ENCODE measurements at regions not wholly inside any gene's neighbourhood (a gene's known extent, or its start where the extent isn't known, plus 50 kb on each side); places are given as distances from the start of the nearest gene placed in this dataset.

DNA sequence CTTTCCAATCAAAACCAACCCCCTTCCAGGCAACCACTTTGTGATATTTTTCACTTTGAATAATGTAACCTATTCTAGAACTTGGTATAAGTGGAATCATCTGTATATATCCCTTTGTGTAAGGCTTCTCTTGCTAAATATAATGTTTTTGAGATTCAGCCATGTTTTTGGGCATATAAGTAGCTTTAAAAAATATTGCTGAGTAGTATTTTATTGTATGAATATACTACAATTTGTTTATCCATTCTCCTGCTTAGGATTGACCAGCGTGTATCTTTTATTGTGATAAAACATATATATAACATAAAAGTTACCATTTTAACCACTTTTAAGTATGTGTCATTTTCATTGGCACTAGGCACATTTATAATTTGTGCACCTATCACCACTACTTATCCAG is 79.8 kb upstream of the GPR139 start:
- H4K20me1 ChIP-seq (ENCODE audit: insufficient read depth, poor library complexity, severe bottlenecking): no peaks in the 10 kb centered on the region
- DNase-seq (ENCODE audit: low spot score): no peak
- no peaks in the 10 kb centered on the region for H3K79me2 ChIP-seq
- 83% methylated on average over 1 of the region's 1 CpG for WGBS (ENCODE audit: low lambda C conversion rate, missing lambda C conversion rate)
- no peak overlapping the region for H3K27ac ChIP-seq
- TF ChIP-seq, protein P1, sequence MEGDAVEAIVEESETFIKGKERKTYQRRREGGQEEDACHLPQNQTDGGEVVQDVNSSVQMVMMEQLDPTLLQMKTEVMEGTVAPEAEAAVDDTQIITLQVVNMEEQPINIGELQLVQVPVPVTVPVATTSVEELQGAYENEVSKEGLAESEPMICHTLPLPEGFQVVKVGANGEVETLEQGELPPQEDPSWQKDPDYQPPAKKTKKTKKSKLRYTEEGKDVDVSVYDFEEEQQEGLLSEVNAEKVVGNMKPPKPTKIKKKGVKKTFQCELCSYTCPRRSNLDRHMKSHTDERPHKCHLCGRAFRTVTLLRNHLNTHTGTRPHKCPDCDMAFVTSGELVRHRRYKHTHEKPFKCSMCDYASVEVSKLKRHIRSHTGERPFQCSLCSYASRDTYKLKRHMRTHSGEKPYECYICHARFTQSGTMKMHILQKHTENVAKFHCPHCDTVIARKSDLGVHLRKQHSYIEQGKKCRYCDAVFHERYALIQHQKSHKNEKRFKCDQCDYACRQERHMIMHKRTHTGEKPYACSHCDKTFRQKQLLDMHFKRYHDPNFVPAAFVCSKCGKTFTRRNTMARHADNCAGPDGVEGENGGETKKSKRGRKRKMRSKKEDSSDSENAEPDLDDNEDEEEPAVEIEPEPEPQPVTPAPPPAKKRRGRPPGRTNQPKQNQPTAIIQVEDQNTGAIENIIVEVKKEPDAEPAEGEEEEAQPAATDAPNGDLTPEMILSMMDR (IDR thresholded peaks at IDR 0.05; ENCODE audit: poor library complexity): no peak
- TF ChIP-seq EZH2phosphoT487 (IDR thresholded peaks at IDR 0.05; ENCODE audit: low read depth, severe bottlenecking, unreplicated experiment) (no peak), EZH2 (IDR thresholded peaks at IDR 0.05; ENCODE audit: borderline replicate concordance) (no peak)
- no peak overlapping the region for H3K4me3 ChIP-seq
- no peaks in the 10 kb centered on the region for H3K36me3 ChIP-seq (replicated peaks; ENCODE audit: insufficient read depth, low read depth)
- no peak overlapping the region for H3K4me2 ChIP-seq
- no peaks in the 10 kb centered on the region for H3K4me1 ChIP-seq (ENCODE audit: insufficient read depth)
- no peaks in the 10 kb centered on the region for H3K27me3 ChIP-seq
- H2AFZ ChIP-seq: no peak overlapping the region
- H3K9me2 ChIP-seq (replicated peaks; ENCODE audit: insufficient read depth): no peaks in the 10 kb centered on the region
- no peaks in the 10 kb centered on the region for H3K9me3 ChIP-seq (ENCODE audit: low read depth)

DNA sequence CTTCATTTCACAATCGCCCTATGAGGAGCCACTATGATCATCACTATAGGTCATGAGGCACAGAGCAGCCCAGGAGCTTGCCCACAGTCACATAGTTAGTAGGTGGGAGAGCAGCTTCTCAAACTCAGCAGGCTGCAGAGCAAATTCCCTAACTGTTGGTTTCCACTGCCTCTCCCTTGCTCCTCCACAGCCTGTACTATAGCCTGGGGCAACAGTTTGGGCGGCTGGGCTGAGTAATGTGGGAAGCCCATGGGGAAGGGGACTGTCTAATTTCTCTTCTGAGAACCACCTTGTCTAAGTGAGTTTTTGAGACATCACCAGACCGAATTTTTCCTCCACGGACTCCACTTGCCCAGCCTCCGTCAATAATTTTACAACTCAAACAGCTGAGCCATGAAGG is 73.4 kb upstream of the GPR139 start:
- Histone ChIP-seq H3K79me2 (no peaks in the 10 kb centered on the region), H3K9me3 (ENCODE audit: low read depth) (no peaks in the 10 kb centered on the region), H3K27me3 (peaks cover 5% of the 10 kb centered on the region), H3K4me3 (no peak overlapping the region), H3K4me1 (ENCODE audit: insufficient read depth) (no peaks in the 10 kb centered on the region), H3K4me2 (no peak overlapping the region), H2AFZ (no peak overlapping the region), H3K9me2 (replicated peaks; ENCODE audit: insufficient read depth) (no peaks in the 10 kb centered on the region), H4K20me1 (ENCODE audit: insufficient read depth, poor library complexity, severe bottlenecking) (no peaks in the 10 kb centered on the region), H3K36me3 (replicated peaks; ENCODE audit: insufficient read depth, low read depth) (no peaks in the 10 kb centered on the region), H3K27ac (no peak overlapping the region)
- TF ChIP-seq, protein P1 (IDR thresholded peaks at IDR 0.05; ENCODE audit: poor library complexity): no peak
- no peak for TF ChIP-seq EZH2 (IDR thresholded peaks at IDR 0.05; ENCODE audit: borderline replicate concordance)
- TF ChIP-seq EZH2phosphoT487 (IDR thresholded peaks at IDR 0.05; ENCODE audit: low read depth, severe bottlenecking, unreplicated experiment): no peak
- DNase-seq (ENCODE audit: low spot score): no peak
- 70% methylated on average over 5 of the region's 5 CpGs for WGBS (ENCODE audit: low lambda C conversion rate, missing lambda C conversion rate)

DNA sequence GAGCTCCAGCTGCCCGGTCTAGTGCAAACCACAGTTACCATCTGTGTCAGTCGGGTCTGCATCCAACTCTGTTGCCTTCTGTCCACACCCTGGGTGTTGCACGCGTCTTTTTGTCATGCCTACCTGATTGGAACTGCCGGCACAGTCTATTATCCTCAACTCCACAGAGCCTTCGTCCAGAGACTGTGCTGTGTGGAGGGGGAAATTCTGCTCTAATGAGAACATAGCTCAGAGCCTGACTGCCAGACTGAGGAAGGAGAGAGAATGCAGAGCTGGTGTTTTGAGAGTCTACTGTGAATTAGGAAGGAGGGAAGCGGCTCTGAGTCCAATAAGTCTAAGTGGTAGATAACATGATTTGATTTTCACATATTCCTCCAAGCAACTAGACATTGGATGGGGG is 68.3 kb upstream of the GPR139 start:
- no peaks in the 10 kb centered on the region for H3K9me3 ChIP-seq (ENCODE audit: low read depth)
- no peak overlapping the region for H3K27ac ChIP-seq
- no peak for DNase-seq (ENCODE audit: low spot score)
- no peak overlapping the region for H2AFZ ChIP-seq
- 83% methylated on average over 7 of the region's 7 CpGs for WGBS (ENCODE audit: low lambda C conversion rate, missing lambda C conversion rate)
- H3K9me2 ChIP-seq (replicated peaks; ENCODE audit: insufficient read depth): no peaks in the 10 kb centered on the region
- H4K20me1 ChIP-seq (ENCODE audit: insufficient read depth, poor library complexity, severe bottlenecking): no peaks in the 10 kb centered on the region
- TF ChIP-seq EZH2phosphoT487 (IDR thresholded peaks at IDR 0.05; ENCODE audit: low read depth, severe bottlenecking, unreplicated experiment) (no peak), EZH2 (IDR thresholded peaks at IDR 0.05; ENCODE audit: borderline replicate concordance) (no peak)
- TF ChIP-seq, protein P1 (IDR thresholded peaks at IDR 0.05; ENCODE audit: poor library complexity): no peak
- peaks cover 7% of the 10 kb centered on the region for H3K27me3 ChIP-seq
- H3K4me1 ChIP-seq (ENCODE audit: insufficient read depth): no peaks in the 10 kb centered on the region
- no peak overlapping the region for H3K4me3 ChIP-seq
- no peak overlapping the region for H3K4me2 ChIP-seq
- H3K79me2 ChIP-seq: no peaks in the 10 kb centered on the region
- no peaks in the 10 kb centered on the region for H3K36me3 ChIP-seq (replicated peaks; ENCODE audit: insufficient read depth, low read depth)

DNA sequence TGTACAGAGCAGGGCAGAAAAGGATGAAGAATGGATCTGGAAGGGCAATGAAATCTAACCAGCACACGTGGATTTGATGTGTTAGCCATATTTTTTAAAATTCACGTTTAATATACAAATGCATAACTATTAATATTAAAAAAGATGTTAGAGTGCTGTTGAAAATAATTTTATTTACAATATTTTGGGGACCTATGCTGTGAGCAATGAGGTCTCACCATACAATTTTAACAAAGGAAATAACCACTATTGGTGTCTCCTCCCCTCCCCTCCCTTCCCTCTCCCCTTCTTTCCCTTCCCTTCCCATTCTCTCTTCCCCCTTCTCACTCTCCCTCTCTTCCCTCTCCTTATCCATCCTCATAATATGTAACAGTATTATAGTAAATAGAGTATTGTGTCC is 64.2 kb upstream of the GPR139 start:
- TF ChIP-seq EZH2phosphoT487 (IDR thresholded peaks at IDR 0.05; ENCODE audit: low read depth, severe bottlenecking, unreplicated experiment): no peak
- TF ChIP-seq, protein P1 (IDR thresholded peaks at IDR 0.05; ENCODE audit: poor library complexity): no peak
- TF ChIP-seq EZH2 (IDR thresholded peaks at IDR 0.05; ENCODE audit: borderline replicate concordance): no peak
- no peaks in the 10 kb centered on the region for H3K9me3 ChIP-seq (ENCODE audit: low read depth)
- no peaks in the 10 kb centered on the region for H3K4me1 ChIP-seq (ENCODE audit: insufficient read depth)
- DNase-seq (ENCODE audit: low spot score): no peak
- peaks cover 6% of the 10 kb centered on the region for H3K27me3 ChIP-seq
- H3K27ac ChIP-seq: no peak overlapping the region
- no peaks in the 10 kb centered on the region for H3K36me3 ChIP-seq (replicated peaks; ENCODE audit: insufficient read depth, low read depth)
- H2AFZ ChIP-seq: no peak overlapping the region
- no peaks in the 10 kb centered on the region for H3K79me2 ChIP-seq
- WGBS (ENCODE audit: low lambda C conversion rate, missing lambda C conversion rate): 63% methylated on average over 2 of the region's 2 CpGs
- H3K4me3 ChIP-seq: no peak overlapping the region
- no peaks in the 10 kb centered on the region for H3K9me2 ChIP-seq (replicated peaks; ENCODE audit: insufficient read depth)
- no peak overlapping the region for H3K4me2 ChIP-seq
- H4K20me1 ChIP-seq (ENCODE audit: insufficient read depth, poor library complexity, severe bottlenecking): no peaks in the 10 kb centered on the region

Data from hepatocyte (in vitro differentiated cells).